Coronary artery (tissue), 2 donors: ENCODE measurements at regions not wholly inside any gene's neighbourhood (a gene's known extent, or its start where the extent isn't known, plus 50 kb on each side); places are given as distances from the start of the nearest gene placed in this dataset.
"Not testable (repeated sequence)": the region's sequence is repeated elsewhere in the genome, so short reads cannot be mapped to it uniquely, and the experiment has no call there.

Experiments used
- DNase-seq: peaks from one replicate; pipeline ENCODE4 v3.0.0-alpha.2; 2017; ENCODE audit warnings: low spot score
- H3K27ac ChIP-seq, 2 donors: fragments of 200-600 bp; sonication (generic); one replicate each; pipeline ENCODE4 v1.5.1; 2016 to 2019
- H3K4me3 ChIP-seq: fragments of 200-600 bp; sonication (generic); 2 replicates; pipeline ENCODE4 v1.5.1; 2016; ENCODE audit warnings: mild to moderate bottlenecking, moderate library complexity
- TF ChIP-seq, protein P1 (sequence below): fragments of 200-600 bp; sonication (generic); IDR thresholded peaks from one replicate; pipeline ENCODE4 v1.5.1; 2019; ENCODE audit warnings: antibody characterized with exemption

DNA sequence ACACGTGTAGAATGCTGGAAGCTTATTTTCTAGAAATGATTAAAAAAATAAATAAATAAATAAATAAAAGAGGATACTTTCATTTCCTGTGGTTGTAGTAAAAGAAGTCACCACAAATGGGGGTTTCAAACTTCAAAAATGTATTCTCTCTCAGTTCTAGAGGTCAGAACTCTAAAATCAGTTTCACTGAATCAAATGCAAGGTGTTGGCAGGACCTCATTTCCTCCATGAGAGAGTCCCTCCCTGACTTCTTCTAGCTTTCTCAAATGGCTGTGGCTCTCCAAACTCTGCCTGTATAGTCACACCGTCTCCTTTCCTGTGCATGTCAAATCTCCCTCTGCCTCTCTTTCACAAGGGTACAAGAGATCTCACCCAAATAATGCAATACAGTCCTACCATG lies 312.6 kb upstream of the CXADR start:
- H3K27ac ChIP-seq, result no peak overlapping the region
- DNase-seq, result no peak
- H3K4me3 ChIP-seq, result no peak overlapping the region
- TF ChIP-seq, protein P1, sequence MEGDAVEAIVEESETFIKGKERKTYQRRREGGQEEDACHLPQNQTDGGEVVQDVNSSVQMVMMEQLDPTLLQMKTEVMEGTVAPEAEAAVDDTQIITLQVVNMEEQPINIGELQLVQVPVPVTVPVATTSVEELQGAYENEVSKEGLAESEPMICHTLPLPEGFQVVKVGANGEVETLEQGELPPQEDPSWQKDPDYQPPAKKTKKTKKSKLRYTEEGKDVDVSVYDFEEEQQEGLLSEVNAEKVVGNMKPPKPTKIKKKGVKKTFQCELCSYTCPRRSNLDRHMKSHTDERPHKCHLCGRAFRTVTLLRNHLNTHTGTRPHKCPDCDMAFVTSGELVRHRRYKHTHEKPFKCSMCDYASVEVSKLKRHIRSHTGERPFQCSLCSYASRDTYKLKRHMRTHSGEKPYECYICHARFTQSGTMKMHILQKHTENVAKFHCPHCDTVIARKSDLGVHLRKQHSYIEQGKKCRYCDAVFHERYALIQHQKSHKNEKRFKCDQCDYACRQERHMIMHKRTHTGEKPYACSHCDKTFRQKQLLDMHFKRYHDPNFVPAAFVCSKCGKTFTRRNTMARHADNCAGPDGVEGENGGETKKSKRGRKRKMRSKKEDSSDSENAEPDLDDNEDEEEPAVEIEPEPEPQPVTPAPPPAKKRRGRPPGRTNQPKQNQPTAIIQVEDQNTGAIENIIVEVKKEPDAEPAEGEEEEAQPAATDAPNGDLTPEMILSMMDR, result no peak

DNA sequence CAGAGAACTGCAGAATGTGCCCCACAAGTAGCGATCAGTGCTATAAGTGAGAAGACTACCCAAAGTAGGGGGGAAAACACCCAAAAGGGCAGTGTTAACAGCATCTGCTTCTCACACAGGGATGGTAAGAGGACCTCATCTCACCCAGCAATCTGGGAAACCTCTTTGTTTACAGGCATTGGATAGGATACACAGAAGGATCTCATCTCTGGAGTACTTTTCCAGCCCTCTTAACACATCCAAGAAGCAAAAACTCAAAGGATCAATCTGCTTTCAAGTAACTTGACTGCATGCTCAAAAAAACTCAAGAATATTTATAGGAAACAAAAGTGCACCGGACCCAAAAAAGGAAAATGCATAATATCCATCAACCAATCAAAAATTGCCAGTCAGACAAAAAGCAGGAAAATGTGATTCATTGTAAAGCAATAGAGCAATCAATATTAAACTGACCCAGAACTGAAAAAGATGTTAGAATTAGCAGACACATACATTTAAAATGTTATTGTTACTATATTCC lies 311.0 kb upstream of the CXADR start:
- H3K27ac ChIP-seq, result no peak overlapping the region
- H3K4me3 ChIP-seq, result no peak overlapping the region
- TF ChIP-seq, protein P1, result no peak
- no peak for DNase-seq

DNA sequence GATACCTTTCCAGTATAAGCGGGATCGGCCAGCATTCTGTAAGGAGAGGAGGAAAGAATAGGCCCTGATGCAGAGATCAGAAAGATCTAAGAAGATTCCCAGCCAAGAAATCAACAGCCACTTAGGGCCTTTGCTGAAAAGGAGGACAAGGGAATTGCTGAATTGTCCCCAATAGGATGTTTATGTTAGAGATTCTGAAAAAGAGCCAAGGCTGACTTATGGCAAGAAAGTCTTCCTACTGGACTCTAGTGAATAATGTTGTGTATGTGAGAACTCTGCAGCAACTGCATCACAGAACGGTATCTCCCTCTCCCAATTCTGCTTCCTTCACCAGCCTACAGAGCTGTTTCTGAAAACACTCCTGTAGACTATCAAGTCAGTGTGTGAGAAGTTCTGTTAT lies 298.0 kb upstream of the CXADR start:
- TF ChIP-seq, protein P1, result no peak

DNA sequence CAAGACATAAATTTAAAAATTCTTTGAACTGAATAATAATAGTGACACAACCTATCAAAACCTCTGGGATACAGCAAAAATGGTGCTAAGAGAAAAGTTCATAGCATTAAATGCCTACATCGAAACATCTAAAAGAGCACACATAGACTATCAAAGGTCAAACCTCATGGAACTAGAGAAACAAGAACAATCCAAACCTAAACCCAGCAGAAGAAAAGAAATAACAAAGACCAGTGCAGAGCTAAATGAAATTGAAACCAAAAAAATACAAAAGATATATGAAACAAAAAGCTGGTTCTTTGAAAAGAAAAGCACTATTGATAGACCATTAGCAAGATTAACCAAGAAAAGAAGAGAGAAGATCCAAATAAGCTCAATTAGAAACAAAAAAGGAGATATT lies 293.8 kb upstream of the CXADR start:
- H3K4me3 ChIP-seq, DNase-seq, H3K27ac ChIP-seq: not testable (repeated sequence)

More for the DNA sequence above, 298.0 kb upstream of the CXADR start:
- H3K4me3 ChIP-seq, result no peak overlapping the region
- DNase-seq, result no peak
- no peak overlapping the region for H3K27ac ChIP-seq

DNA sequence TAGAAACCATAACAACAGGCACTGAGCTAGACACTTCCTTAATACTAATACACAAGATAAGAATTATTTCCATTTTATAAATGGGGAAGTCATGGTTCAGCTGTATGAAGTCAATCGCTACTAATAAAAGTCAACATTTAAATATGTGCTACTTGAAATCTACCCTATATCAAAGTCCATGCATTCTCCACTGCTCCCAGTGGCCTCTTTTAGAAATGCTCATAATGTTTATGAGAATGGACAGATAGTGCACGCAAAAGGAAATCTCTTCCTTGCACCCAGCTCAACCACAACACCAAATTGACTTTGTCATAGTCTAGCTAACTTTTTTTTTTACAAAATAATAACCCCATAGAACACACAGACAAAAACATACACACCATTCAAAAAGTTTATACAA lies 281.7 kb upstream of the CXADR start:
- no peak overlapping the region for H3K4me3 ChIP-seq
- no peak for DNase-seq
- TF ChIP-seq, protein P1, result no peak
- no peak overlapping the region for H3K27ac ChIP-seq

DNA sequence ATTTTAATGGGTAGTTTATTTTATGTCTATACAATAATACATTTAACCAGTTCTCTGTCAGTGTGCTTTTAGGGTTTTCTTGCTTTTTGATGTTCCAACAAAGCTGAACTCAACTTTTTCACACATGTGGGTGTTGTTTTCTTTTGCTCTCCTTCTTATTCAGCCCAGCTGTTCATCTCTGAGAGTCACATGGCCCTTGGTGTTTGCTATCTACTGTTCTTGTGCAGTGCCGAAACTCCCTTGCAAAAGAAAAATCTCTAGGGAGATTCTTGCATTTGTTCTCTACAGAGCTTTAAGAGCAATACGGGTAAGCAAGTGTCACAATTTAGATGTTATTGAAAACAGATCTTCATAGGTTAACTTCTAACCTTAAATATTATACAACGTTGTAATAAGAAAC lies 281.1 kb upstream of the CXADR start:
- TF ChIP-seq, protein P1, result no peak
- no peak overlapping the region for H3K27ac ChIP-seq
- no peak for DNase-seq
- no peak overlapping the region for H3K4me3 ChIP-seq

DNA sequence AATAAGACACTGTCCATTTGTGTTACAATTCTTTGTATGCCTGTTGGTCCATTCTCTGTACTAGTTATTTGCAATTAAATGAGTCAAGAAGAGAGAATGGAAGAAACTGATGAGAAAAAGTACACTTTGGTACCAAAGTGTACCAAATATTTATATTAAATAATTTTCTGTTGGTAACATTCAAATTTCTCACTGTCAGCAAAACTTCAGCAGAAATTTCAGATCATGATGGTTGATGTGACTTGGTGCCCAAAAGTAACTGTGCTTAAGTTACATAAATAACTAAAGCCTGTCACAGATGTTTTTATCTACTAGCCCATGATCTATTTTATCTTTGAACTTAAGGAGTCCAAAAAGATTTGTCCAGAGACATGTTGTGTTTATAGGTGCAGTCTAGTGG lies 274.4 kb upstream of the CXADR start:
- no peak overlapping the region for H3K27ac ChIP-seq
- TF ChIP-seq, protein P1, result no peak
- DNase-seq, result no peak
- no peak overlapping the region for H3K4me3 ChIP-seq

DNA sequence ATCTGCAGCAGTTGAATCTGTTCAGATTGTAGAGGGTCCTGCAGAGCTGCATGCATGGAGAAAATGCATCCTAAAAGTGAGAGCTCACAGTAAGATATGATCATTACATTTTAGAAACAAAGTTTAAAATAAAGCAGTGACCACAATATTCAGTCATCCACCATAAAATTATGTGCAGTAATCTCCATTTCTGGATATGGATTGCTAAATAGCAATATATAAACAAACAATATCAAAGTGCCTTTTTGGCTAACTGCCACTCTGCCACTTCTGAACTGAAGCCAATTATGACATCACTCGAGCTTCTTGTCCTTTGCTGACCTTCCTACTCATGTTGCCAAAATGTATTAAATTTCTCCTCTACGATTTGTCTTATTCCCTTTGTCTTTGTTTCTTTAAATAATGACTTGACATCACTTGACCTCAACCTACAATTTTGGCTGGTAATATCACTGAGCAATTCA lies 262.0 kb upstream of the CXADR start:
- TF ChIP-seq, protein P1, result no peak
- H3K4me3 ChIP-seq, result no peak overlapping the region
- H3K27ac ChIP-seq, result no peak overlapping the region
- no peak for DNase-seq
